ENCODE measurements at regions not wholly inside any gene's neighbourhood (a gene's known extent, or its start where the extent isn't known, plus 50 kb on each side); places are given as distances from the start of the nearest gene placed in this dataset.

DNA sequence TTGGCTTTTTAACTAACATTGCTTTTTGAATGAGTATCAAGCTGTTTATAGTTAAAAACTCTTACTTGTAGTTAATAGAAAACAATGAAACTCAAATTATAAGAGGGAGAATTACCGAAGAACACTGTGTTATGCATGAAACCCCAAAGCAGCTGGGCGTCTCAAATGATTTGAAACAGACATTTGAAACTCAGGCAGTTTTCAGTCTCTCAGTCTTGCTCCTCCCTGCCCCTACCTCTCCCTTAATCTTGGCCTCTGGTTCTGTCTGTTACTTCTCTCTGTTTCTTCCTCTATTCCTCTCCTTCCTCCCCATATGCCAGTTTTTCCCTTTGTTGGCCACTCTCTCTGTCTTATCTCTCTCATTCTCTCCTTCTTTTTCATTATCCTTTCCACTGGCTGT, 118.3 kb upstream of the SYNPR start:
- H3K4me2 ChIP-seq (ENCODE audit: insufficient read depth, low read length), result no peak overlapping the region
- TF ChIP-seq, protein P1, sequence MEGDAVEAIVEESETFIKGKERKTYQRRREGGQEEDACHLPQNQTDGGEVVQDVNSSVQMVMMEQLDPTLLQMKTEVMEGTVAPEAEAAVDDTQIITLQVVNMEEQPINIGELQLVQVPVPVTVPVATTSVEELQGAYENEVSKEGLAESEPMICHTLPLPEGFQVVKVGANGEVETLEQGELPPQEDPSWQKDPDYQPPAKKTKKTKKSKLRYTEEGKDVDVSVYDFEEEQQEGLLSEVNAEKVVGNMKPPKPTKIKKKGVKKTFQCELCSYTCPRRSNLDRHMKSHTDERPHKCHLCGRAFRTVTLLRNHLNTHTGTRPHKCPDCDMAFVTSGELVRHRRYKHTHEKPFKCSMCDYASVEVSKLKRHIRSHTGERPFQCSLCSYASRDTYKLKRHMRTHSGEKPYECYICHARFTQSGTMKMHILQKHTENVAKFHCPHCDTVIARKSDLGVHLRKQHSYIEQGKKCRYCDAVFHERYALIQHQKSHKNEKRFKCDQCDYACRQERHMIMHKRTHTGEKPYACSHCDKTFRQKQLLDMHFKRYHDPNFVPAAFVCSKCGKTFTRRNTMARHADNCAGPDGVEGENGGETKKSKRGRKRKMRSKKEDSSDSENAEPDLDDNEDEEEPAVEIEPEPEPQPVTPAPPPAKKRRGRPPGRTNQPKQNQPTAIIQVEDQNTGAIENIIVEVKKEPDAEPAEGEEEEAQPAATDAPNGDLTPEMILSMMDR (IDR thresholded peaks at IDR 0.05; ENCODE audit: extremely low read depth, low read depth, low read length), result no peak
- no peak overlapping the region for H2AFZ ChIP-seq (ENCODE audit: low read length)
- no peak overlapping the region for H3K27ac ChIP-seq (ENCODE audit: low read depth, low read length)
- H3K9me3 ChIP-seq (ENCODE audit: low read depth, low read length), result peaks cover 3% of the 10 kb centered on the region
- H3K27me3 ChIP-seq (ENCODE audit: insufficient read depth, low read length), result no peaks in the 10 kb centered on the region
- no peaks in the 10 kb centered on the region for H3K4me1 ChIP-seq (ENCODE audit: insufficient read depth, low read length)
- H4K20me1 ChIP-seq (ENCODE audit: insufficient read depth, low read length), result no peaks in the 10 kb centered on the region
- DNase-seq (ENCODE audit: insufficient read length, low spot score, missing footprints), result no peak
- no peaks in the 10 kb centered on the region for H3K36me3 ChIP-seq (ENCODE audit: insufficient read depth, low read length)
- H3K79me2 ChIP-seq (ENCODE audit: insufficient read depth, low read length), result no peaks in the 10 kb centered on the region
- H3K4me3 ChIP-seq (ENCODE audit: insufficient read depth, low read length), result no peak overlapping the region

- Histone ChIP-seq H3K4me2 (ENCODE audit: insufficient read depth, low read length) (no peak overlapping the region), H3K36me3 (ENCODE audit: insufficient read depth, low read length) (no peaks in the 10 kb centered on the region), H3K4me1 (ENCODE audit: insufficient read depth, low read length) (no peaks in the 10 kb centered on the region), H3K9me3 (ENCODE audit: low read depth, low read length) (no peaks in the 10 kb centered on the region), H3K79me2 (ENCODE audit: insufficient read depth, low read length) (no peaks in the 10 kb centered on the region), H4K20me1 (ENCODE audit: insufficient read depth, low read length) (no peaks in the 10 kb centered on the region), H3K4me3 (ENCODE audit: insufficient read depth, low read length) (no peak overlapping the region), H3K27me3 (ENCODE audit: insufficient read depth, low read length) (no peaks in the 10 kb centered on the region), H2AFZ (ENCODE audit: low read length) (no peak overlapping the region), H3K27ac (ENCODE audit: low read depth, low read length) (no peak overlapping the region)
- no peak for DNase-seq (ENCODE audit: insufficient read length, low spot score, missing footprints)
- TF ChIP-seq, protein P1 (IDR thresholded peaks at IDR 0.05; ENCODE audit: extremely low read depth, low read depth, low read length), result no peak
These were observed 111.0 kb upstream of the SYNPR start for GRCh38 chr3:63167113-63167512.

- Histone ChIP-seq H3K27ac (ENCODE audit: low read depth, low read length) (no peak overlapping the region), H3K4me1 (ENCODE audit: insufficient read depth, low read length) (no peaks in the 10 kb centered on the region), H2AFZ (ENCODE audit: low read length) (no peak overlapping the region), H3K4me2 (ENCODE audit: insufficient read depth, low read length) (no peak overlapping the region), H3K4me3 (ENCODE audit: insufficient read depth, low read length) (no peak overlapping the region), H3K27me3 (ENCODE audit: insufficient read depth, low read length) (no peaks in the 10 kb centered on the region), H3K9me3 (ENCODE audit: low read depth, low read length) (no peaks in the 10 kb centered on the region), H3K36me3 (ENCODE audit: insufficient read depth, low read length) (no peaks in the 10 kb centered on the region), H3K79me2 (ENCODE audit: insufficient read depth, low read length) (no peaks in the 10 kb centered on the region), H4K20me1 (ENCODE audit: insufficient read depth, low read length) (no peaks in the 10 kb centered on the region)
- DNase-seq (ENCODE audit: insufficient read length, low spot score, missing footprints), result no peak
- TF ChIP-seq, protein P1 (IDR thresholded peaks at IDR 0.05; ENCODE audit: extremely low read depth, low read depth, low read length), result no peak
These were observed 109.9 kb upstream of the SYNPR start for GRCh38 chr3:63168179-63168578.

GRCh38 chr3:63179862-63180522, 98.1 kb upstream of the SYNPR start:
- H3K4me1 ChIP-seq (ENCODE audit: insufficient read depth, low read length), result no peaks in the 10 kb centered on the region
- no peaks in the 10 kb centered on the region for H3K27me3 ChIP-seq (ENCODE audit: insufficient read depth, low read length)
- no peak overlapping the region for H2AFZ ChIP-seq (ENCODE audit: low read length)
- H4K20me1 ChIP-seq (ENCODE audit: insufficient read depth, low read length), result no peaks in the 10 kb centered on the region
- no peaks in the 10 kb centered on the region for H3K79me2 ChIP-seq (ENCODE audit: insufficient read depth, low read length)
- H3K36me3 ChIP-seq (ENCODE audit: insufficient read depth, low read length), result no peaks in the 10 kb centered on the region
- H3K4me2 ChIP-seq (ENCODE audit: insufficient read depth, low read length), result no peak overlapping the region
- TF ChIP-seq, protein P1 (IDR thresholded peaks at IDR 0.05; ENCODE audit: extremely low read depth, low read depth, low read length), result no peak
- H3K9me3 ChIP-seq (ENCODE audit: low read depth, low read length), result no peaks in the 10 kb centered on the region
- no peak for DNase-seq (ENCODE audit: insufficient read length, low spot score, missing footprints)
- no peak overlapping the region for H3K27ac ChIP-seq (ENCODE audit: low read depth, low read length)
- no peak overlapping the region for H3K4me3 ChIP-seq (ENCODE audit: insufficient read depth, low read length)
